ENCODE measurements at regions not wholly inside any gene's neighbourhood (a gene's known extent, or its start where the extent isn't known, plus 50 kb on each side); places are given as distances from the start of the nearest gene placed in this dataset.

GRCh38 chr4:117654079-117654478, 380.2 kb upstream of the NDST3 start:
- CTCF ChIA-PET, result no interaction called here

GRCh38 chr4:117660668-117661067, 373.6 kb upstream of the NDST3 start:
- ChIA-PET CTCF (no interaction called here), POLR2A (no interaction called here)
- no peaks in the 10 kb centered on the region for H3K9me3 Mint-ChIP-seq
- no peaks in the 10 kb centered on the region for H3K27me3 Mint-ChIP-seq
- no peaks in the 10 kb centered on the region for H3K4me1 Mint-ChIP-seq
- no peak overlapping the region for H3K27ac Mint-ChIP-seq
- DNase-seq, result no peak
- no peaks in the 10 kb centered on the region for H3K36me3 Mint-ChIP-seq (ENCODE audit: low read depth)
- no peak overlapping the region for H3K4me3 Mint-ChIP-seq

More at GRCh38 chr4:117654079-117654478, 380.2 kb upstream of the NDST3 start:
- Mint-ChIP-seq H3K4me1 (no peaks in the 10 kb centered on the region), H3K9me3 (peaks cover 9% of the 10 kb centered on the region), H3K27ac (no peak overlapping the region), H3K4me3 (no peak overlapping the region), H3K36me3 (ENCODE audit: low read depth) (no peaks in the 10 kb centered on the region), H3K27me3 (no peaks in the 10 kb centered on the region)
- POLR2A ChIA-PET, result no interaction called here
- DNase-seq, result no peak

GRCh38 chr4:117661091-117662072, 372.9 kb upstream of the NDST3 start:
- CTCF ChIA-PET, result no interaction called here
- POLR2A ChIA-PET, result no interaction called here
- Mint-ChIP-seq H3K27ac (no peak overlapping the region), H3K36me3 (ENCODE audit: low read depth) (no peaks in the 10 kb centered on the region), H3K27me3 (no peaks in the 10 kb centered on the region), H3K4me1 (no peaks in the 10 kb centered on the region), H3K4me3 (no peak overlapping the region), H3K9me3 (no peaks in the 10 kb centered on the region)
- no peak for DNase-seq

GRCh38 chr4:117664706-117665444, 369.4 kb upstream of the NDST3 start:
- ChIA-PET CTCF (no interaction called here), POLR2A (no interaction called here)
- DNase-seq, result no peak

DNA sequence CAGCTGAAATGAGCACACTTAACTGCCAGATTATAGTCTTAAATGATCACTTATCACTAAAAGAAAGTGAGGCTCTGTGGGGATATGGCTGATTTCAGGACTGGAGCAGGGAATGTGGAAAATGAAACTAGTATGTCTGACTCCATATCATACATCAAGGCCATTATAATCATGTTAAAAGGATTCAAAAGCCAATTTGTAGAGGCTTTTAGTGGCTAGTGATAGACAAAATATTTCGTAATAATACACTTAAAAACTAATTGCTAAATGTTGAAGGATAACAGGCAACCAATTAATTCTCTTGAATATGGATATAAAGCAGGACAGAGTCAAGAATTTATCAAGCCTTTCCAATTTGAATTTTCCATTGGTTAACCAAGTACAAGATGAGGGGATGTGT, 358.1 kb upstream of the NDST3 start:
- Mint-ChIP-seq H3K36me3 (ENCODE audit: low read depth) (no peaks in the 10 kb centered on the region), H3K9me3 (peaks cover 2% of the 10 kb centered on the region), H3K27ac (no peak overlapping the region), H3K4me1 (no peaks in the 10 kb centered on the region), H3K27me3 (no peaks in the 10 kb centered on the region), H3K4me3 (no peak overlapping the region)
- ChIA-PET POLR2A (no interaction called here), CTCF (no interaction called here)
- DNase-seq, result no peak

More at GRCh38 chr4:117664706-117665444, 369.4 kb upstream of the NDST3 start:
- H3K36me3 Mint-ChIP-seq (ENCODE audit: low read depth), result no peaks in the 10 kb centered on the region
- H3K27ac Mint-ChIP-seq, result no peak overlapping the region
- H3K4me1 Mint-ChIP-seq, result no peaks in the 10 kb centered on the region
- no peaks in the 10 kb centered on the region for H3K9me3 Mint-ChIP-seq
- H3K4me3 Mint-ChIP-seq, result no peak overlapping the region
- H3K27me3 Mint-ChIP-seq, result no peaks in the 10 kb centered on the region

DNA sequence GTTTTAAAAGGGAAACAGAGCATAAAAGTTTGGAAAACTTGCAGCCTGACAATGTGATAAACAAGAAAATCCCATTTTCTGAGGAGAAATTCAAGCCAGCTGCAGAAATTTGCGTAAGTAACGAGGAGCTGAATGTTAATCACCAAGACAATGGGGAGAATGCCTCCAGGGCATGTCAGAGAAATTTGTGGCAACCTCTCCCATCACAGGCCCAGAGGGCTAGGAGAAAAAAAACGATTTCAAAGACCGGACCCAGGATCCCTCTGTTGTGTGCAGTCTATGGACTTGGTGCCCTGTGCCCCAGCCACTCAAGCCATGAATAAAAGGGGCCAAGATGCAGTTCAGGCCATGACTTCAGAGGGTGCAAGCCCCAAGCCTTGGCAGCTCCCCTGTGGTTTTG, 355.4 kb upstream of the NDST3 start:
- Mint-ChIP-seq H3K4me1 (no peaks in the 10 kb centered on the region), H3K9me3 (peaks cover 2% of the 10 kb centered on the region), H3K27me3 (no peaks in the 10 kb centered on the region), H3K36me3 (ENCODE audit: low read depth) (no peaks in the 10 kb centered on the region), H3K4me3 (no peak overlapping the region), H3K27ac (no peak overlapping the region)
- POLR2A ChIA-PET, result no interaction called here
- CTCF ChIA-PET, result no interaction called here
- no peak for DNase-seq

- POLR2A ChIA-PET, result no interaction called here
- Mint-ChIP-seq H3K27me3 (no peaks in the 10 kb centered on the region), H3K9me3 (peaks cover 7% of the 10 kb centered on the region), H3K4me3 (no peak overlapping the region), H3K36me3 (ENCODE audit: low read depth) (no peaks in the 10 kb centered on the region), H3K27ac (no peak overlapping the region), H3K4me1 (no peaks in the 10 kb centered on the region)
- CTCF ChIA-PET, result no interaction called here
- no peak for DNase-seq
Measured at GRCh38 chr4:117691572-117692351, 342.5 kb upstream of the NDST3 start.

GRCh38 chr4:117692538-117692937, 341.7 kb upstream of the NDST3 start:
- no peak for DNase-seq
- Mint-ChIP-seq H3K27ac (no peak overlapping the region), H3K9me3 (peaks cover 7% of the 10 kb centered on the region), H3K4me3 (no peak overlapping the region), H3K36me3 (ENCODE audit: low read depth) (no peaks in the 10 kb centered on the region), H3K27me3 (no peaks in the 10 kb centered on the region), H3K4me1 (no peaks in the 10 kb centered on the region)
- ChIA-PET CTCF (no interaction called here), POLR2A (no interaction called here)

DNA sequence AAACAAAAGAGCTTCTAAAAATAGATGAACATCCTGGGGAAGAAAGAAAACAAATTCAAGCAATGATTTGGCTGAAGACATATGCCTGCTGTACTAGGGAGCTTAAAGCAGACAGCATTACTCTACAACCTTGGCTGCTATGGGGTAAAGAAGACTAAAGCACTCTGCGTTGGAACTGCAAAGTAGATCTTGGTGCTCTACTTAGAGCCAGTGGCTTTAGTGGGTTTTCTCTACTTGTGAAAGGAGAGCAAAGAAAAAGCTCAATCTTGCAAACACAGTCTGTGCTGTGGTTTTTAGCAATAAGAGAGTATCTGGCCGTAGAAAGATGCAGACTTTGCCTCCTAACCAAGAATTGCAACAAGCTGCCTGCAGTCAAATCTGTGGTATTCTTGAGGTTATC, 334.7 kb upstream of the NDST3 start:
- ChIA-PET POLR2A (no interaction called here), CTCF (no interaction called here)
- Mint-ChIP-seq H3K27ac (no peak overlapping the region), H3K36me3 (ENCODE audit: low read depth) (no peaks in the 10 kb centered on the region), H3K4me1 (no peaks in the 10 kb centered on the region), H3K9me3 (peaks cover 2% of the 10 kb centered on the region), H3K4me3 (no peak overlapping the region), H3K27me3 (no peaks in the 10 kb centered on the region)
- no peak for DNase-seq

- Mint-ChIP-seq H3K9me3 (peaks cover 2% of the 10 kb centered on the region), H3K36me3 (ENCODE audit: low read depth) (no peaks in the 10 kb centered on the region), H3K27me3 (no peaks in the 10 kb centered on the region), H3K4me3 (no peak overlapping the region), H3K4me1 (no peaks in the 10 kb centered on the region), H3K27ac (no peak overlapping the region)
- ChIA-PET POLR2A (no interaction called here), CTCF (no interaction called here)
- DNase-seq, result no peak
Measured at GRCh38 chr4:117700111-117700892, 334.0 kb upstream of the NDST3 start.

DNA sequence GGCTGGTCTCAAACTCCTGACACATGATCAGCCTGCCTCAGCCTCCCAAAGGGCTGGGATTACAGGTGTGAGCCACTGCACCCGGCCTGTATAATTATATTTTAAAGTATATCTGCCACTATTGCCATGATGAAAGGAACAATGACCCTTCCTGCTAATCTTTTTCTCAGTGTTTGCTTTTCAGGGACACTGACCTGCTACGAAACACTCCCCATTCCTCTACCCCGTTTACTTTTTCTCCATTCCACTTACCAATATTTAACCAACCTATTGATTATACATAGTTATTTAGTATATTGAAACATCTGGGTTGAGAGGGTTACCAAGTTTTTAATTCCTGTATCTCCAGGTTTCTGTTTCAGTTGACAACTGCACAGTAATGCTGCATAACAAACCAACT, 331.9 kb upstream of the NDST3 start:
- no peak overlapping the region for H3K4me3 Mint-ChIP-seq
- ChIA-PET CTCF (no interaction called here), POLR2A (no interaction called here)
- H3K27me3 Mint-ChIP-seq, result no peaks in the 10 kb centered on the region
- no peaks in the 10 kb centered on the region for H3K4me1 Mint-ChIP-seq
- H3K36me3 Mint-ChIP-seq (ENCODE audit: low read depth), result no peaks in the 10 kb centered on the region
- H3K27ac Mint-ChIP-seq, result no peak overlapping the region
- H3K9me3 Mint-ChIP-seq, result peaks cover 2% of the 10 kb centered on the region
- DNase-seq, result no peak

- ChIA-PET CTCF (no interaction called here), POLR2A (no interaction called here)
- DNase-seq, result no peak
- Mint-ChIP-seq H3K4me1 (no peaks in the 10 kb centered on the region), H3K9me3 (peaks cover 8% of the 10 kb centered on the region), H3K27me3 (no peaks in the 10 kb centered on the region), H3K36me3 (ENCODE audit: low read depth) (no peaks in the 10 kb centered on the region), H3K4me3 (no peak overlapping the region), H3K27ac (no peak overlapping the region)
Measured at GRCh38 chr4:117704721-117705120, 329.6 kb upstream of the NDST3 start.

DNA sequence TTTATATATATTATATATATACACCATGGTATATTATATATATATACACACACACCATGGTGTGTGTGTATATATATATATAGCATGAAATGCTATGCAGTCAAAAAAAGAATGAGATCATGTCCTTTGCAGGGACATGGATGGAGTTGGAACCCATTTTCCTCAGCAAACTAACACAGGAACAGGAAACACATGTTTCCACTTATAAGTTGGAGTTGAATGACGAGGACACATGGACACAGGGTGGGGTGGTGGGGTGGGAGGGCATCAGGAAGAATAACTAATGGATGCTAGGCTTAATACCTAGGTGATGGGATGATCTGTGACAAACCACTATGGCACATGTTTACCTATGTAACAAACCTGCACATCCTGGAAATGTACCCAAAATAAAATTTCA, 293.6 kb upstream of the NDST3 start:
- Mint-ChIP-seq H3K4me3 (no peak overlapping the region), H3K36me3 (ENCODE audit: low read depth) (no peaks in the 10 kb centered on the region), H3K4me1 (no peaks in the 10 kb centered on the region), H3K9me3 (peaks cover 2% of the 10 kb centered on the region), H3K27ac (no peak overlapping the region), H3K27me3 (no peaks in the 10 kb centered on the region)
- ChIA-PET POLR2A (no interaction called here), CTCF (no interaction called here)
- DNase-seq, result no peak

Data from activated CD4-positive, alpha-beta memory T cell treated with anti-CD3 and anti-CD28 coated beads, Interleukin-2, amount 10 ng/mL, durations not matched to agents 7 days and 5 days (primary cell).